GM12878 (cell line): ENCODE measurements at regions not wholly inside any gene's neighbourhood (a gene's known extent, or its start where the extent isn't known, plus 50 kb on each side); places are given as distances from the start of the nearest gene placed in this dataset.

Experiments used
- ATAC-seq: fragments of 200-7000 bp; cut with Tn5 transposase; 3 replicates; pipeline ENCODE4 v1.9.1; 2020; ENCODE audit warnings: mild to moderate bottlenecking, moderate library complexity
- BruUV-seq: library from RNA; stranded (reverse); fragments of 400-500 nt; replicated peaks from 2 replicates; lab custom pipeline; 2021; lab: Mats Ljungman, UMichigan
- CTCF ChIA-PET: fragments of 300-600 bp; sonication (Branson Sonifier 250); formaldehyde crosslinking; extraction: SDS; loops from one replicate; lab custom pipeline; 2021; ENCODE audit warnings: inconsistent platforms; lab: Yijun Ruan, JAX
- POLR2A ChIA-PET: fragments of 350-600 bp; formaldehyde crosslinking; extraction: SDS; loops from one replicate; lab custom pipeline; 2021; ENCODE audit warnings: inconsistent platforms; lab: Charles Lee
- RAD21 ChIA-PET: fragments of 300-600 bp; sonication (Branson Sonifier 250); formaldehyde crosslinking; loops from one replicate; lab custom pipeline; 2023; ENCODE audit warnings: antibody characterized with exemption; ENCODE audit not compliant: unreplicated experiment; lab: Charles Lee
- SMC1A ChIA-PET: fragments of 300-600 bp; sonication (Branson Sonifier 250); formaldehyde crosslinking; loops from one replicate; lab custom pipeline; 2023; ENCODE audit not compliant: unreplicated experiment, uncharacterized antibody; lab: Charles Lee
- DNase-seq: peaks from one replicate; pipeline ENCODE4 v3.0.0-alpha.2; 2011; ENCODE audit warnings: low read depth, low spot score
- FAIRE-seq: peaks from 3 replicates; lab custom pipeline; 2011; peaks lifted over from hg19 to GRCh38; lab: Jason Lieb, UNC
- H2AFZ ChIP-seq: 2 replicates; pipeline ENCODE4 v1.6.0; 2011; ENCODE audit warnings: low read depth, low read length, control low read depth; ENCODE audit not compliant: control insufficient read depth
- H3K27ac ChIP-seq: 2 replicates; pipeline ENCODE4 v1.5.1; 2011; ENCODE audit warnings: control low read depth; ENCODE audit not compliant: control insufficient read depth, insufficient read depth
- H3K27me3 ChIP-seq, 2 experiments: replicated peaks in 1 of 2; 2 replicates each; pipeline versions ENCODE4 v1.6.0 to v1.6.1; 2011; ENCODE audit warnings: low read length in 1 of 2; ENCODE audit not compliant: control insufficient read depth in 2 of 2, insufficient read depth in 2 of 2
- H3K36me3 ChIP-seq, 2 experiments: 2 replicates each; pipeline ENCODE4 v1.5.1; 2011; ENCODE audit warnings: low read length in 1 of 2; ENCODE audit not compliant: control insufficient read depth in 2 of 2, insufficient read depth in 2 of 2
- H3K4me1 ChIP-seq: 2 replicates; pipeline ENCODE4 v1.6.1; 2011; ENCODE audit warnings: mild to moderate bottlenecking, low read length, moderate library complexity, mixed read lengths; ENCODE audit not compliant: control insufficient read depth, insufficient read depth
- H3K4me2 ChIP-seq: 2 replicates; pipeline ENCODE4 v1.6.0; 2011; ENCODE audit warnings: control low read depth; ENCODE audit not compliant: control insufficient read depth, insufficient read depth
- H3K4me3 ChIP-seq: fragments of 200-600 bp; sonication (generic); 2 replicates; pipeline ENCODE4 v1.5.1; 2016
- H3K79me2 ChIP-seq: 2 replicates; pipeline ENCODE4 v1.6.0; 2011; ENCODE audit warnings: low read length; ENCODE audit not compliant: control insufficient read depth, insufficient read depth
- H3K9ac ChIP-seq: 2 replicates; pipeline ENCODE4 v1.8.0; 2011; ENCODE audit warnings: low read length, control low read depth, mixed read lengths; ENCODE audit not compliant: control insufficient read depth, insufficient read depth
- H3K9me3 ChIP-seq: replicated peaks from 3 replicates; pipeline ENCODE4 v1.5.1; 2011; ENCODE audit warnings: mild to moderate bottlenecking, low read length; ENCODE audit not compliant: control insufficient read depth, insufficient read depth
- H4K20me1 ChIP-seq: 2 replicates; pipeline ENCODE4 v1.6.0; 2011; ENCODE audit not compliant: control insufficient read depth, insufficient read depth
- ATF7 ChIP-seq: fragments of 450-650 bp; IDR thresholded peaks from 2 replicates; pipeline ENCODE4 v1.6.1; 2016; ENCODE audit warnings: low read depth, mild to moderate bottlenecking
- BRCA1 ChIP-seq: IDR thresholded peaks from 2 replicates; pipeline ENCODE4 v1.6.1; 2011; ENCODE audit warnings: low read depth, low read length, improper control_type of control experiment
- EGR1 ChIP-seq, 2 experiments: IDR thresholded peaks; 1 replicate in 1 of 2; 2 replicates in 1 of 2; pipeline ENCODE4 v1.6.1; 2011 to 2012; ENCODE audit warnings: low read depth in 2 of 2, low read length in 2 of 2, borderline replicate concordance in 1 of 2, mild to moderate bottlenecking in 1 of 2, moderate library complexity in 1 of 2
- ESRRA ChIP-seq: IDR thresholded peaks from 2 replicates; pipeline ENCODE4 v1.6.1; 2012; ENCODE audit warnings: mild to moderate bottlenecking, low read length, improper control_type of control experiment
- GATAD2B ChIP-seq: fragments of 450-650 bp; conservative IDR thresholded peaks from 2 replicates; pipeline ENCODE4 v1.6.1; 2017; ENCODE audit warnings: low read depth, mild to moderate bottlenecking, moderate library complexity
- KLF5 ChIP-seq: fragments of 450-650 bp; IDR thresholded peaks from 2 replicates; pipeline ENCODE4 v1.6.1; 2014; ENCODE audit warnings: mild to moderate bottlenecking; ENCODE audit not compliant: partially characterized antibody
- MTA3 ChIP-seq: IDR thresholded peaks from 2 replicates; pipeline ENCODE4 v1.6.1; 2012; ENCODE audit warnings: low read length, inconsistent platforms, borderline replicate concordance
- PML ChIP-seq: IDR thresholded peaks from 2 replicates; pipeline ENCODE4 v1.6.1; 2012; ENCODE audit warnings: low read length, inconsistent platforms
- POLR2A ChIP-seq: IDR thresholded peaks from 2 replicates; pipeline ENCODE4 v1.6.1; 2011; ENCODE audit warnings: low read depth, mild to moderate bottlenecking, low read length
- RELA ChIP-seq: fragments of 450-650 bp; IDR thresholded peaks from 2 replicates; pipeline ENCODE4 v1.8.0; 2014; ENCODE audit warnings: borderline replicate concordance; ENCODE audit not compliant: partially characterized antibody
- SMAD5 ChIP-seq: IDR thresholded peaks from 2 replicates; pipeline ENCODE4 v1.6.1; 2016; ENCODE audit warnings: antibody characterized with exemption, low read depth
- SP1 ChIP-seq: IDR thresholded peaks from one replicate; pipeline ENCODE4 v1.6.1; 2011; ENCODE audit warnings: low read depth, low read length
- TARDBP ChIP-seq: IDR thresholded peaks from 2 replicates; pipeline ENCODE4 v1.6.1; 2016; ENCODE audit warnings: borderline replicate concordance
- ZNF207 ChIP-seq: fragments of 450-650 bp; IDR thresholded peaks from 2 replicates; pipeline ENCODE4 v1.6.1; 2014; ENCODE audit warnings: antibody characterized with exemption, mild to moderate bottlenecking, borderline replicate concordance
- ZSCAN29 ChIP-seq: fragments of 450-650 bp; IDR thresholded peaks from 2 replicates; pipeline ENCODE4 v1.6.1; 2017; ENCODE audit warnings: mild to moderate bottlenecking, moderate library complexity
- WGBS: methylation state at CpG from one replicate; pipeline ENCODE4 v1.1.6; 2016; ENCODE audit warnings: low lambda C conversion rate; ENCODE audit not compliant: insufficient replicate concordance, insufficient coverage; ENCODE audit errors: missing lambda C conversion rate; 5-methylcytosine and 5-hydroxymethylcytosine counted together
- in situ Hi-C: fragments of 300-500 bp; cut with MboI; formaldehyde crosslinking; loops from 9 replicates; pipeline ENCODE4 v1.14.3; 2018; ENCODE audit warnings: mixed read lengths
- intact Hi-C: fragments of 100-400 bp; cut with micrococcal nuclease; formaldehyde crosslinking; loops from one replicate; pipeline ENCODE4 v1.14.2; 2022; ENCODE audit not compliant: unreplicated experiment
- TF ChIP-seq, protein P1 (sequence below): IDR thresholded peaks from 2 replicates; pipeline ENCODE4 v1.6.1; 2012; ENCODE audit warnings: improper control_type of control experiment, low read depth, low read length; ENCODE audit not compliant: insufficient replicate concordance
- TF ChIP-seq, protein P2 (sequence below): fragments of 150-350 bp; IDR thresholded peaks from 2 replicates; pipeline ENCODE4 v1.6.1; 2014; ENCODE audit warnings: mild to moderate bottlenecking, low read depth, low read length

DNA sequence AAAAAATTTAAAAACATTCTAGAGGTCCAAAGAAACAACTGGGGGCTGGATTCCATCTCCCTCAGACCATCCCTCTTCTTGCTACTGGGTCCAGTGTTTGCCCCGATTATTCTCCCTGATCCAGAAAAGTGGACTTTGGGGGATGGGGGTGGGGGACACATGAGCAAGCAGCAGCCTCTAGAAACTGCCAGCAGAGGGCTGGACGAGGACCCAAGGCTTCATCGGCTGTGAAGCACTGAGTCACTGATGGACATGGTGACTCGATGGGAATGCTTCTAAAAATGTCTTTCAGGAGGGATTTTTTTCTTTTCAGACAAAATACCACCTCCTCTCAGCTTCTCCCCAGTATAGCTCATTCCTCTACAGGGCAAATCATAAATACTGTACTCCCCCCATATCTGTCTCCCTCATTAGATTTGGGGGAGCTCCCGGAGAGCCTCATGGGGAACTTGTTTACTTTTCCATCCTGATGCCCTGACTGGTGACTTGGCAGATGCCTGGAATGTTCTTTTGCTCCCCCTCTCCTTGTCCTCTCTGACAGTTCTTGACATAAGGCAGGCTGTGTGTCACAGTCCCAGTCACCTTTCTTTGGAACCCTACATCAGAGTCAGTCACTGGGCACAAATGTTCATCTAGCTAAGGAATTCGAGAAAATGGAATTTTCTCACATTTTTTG is 67.2 kb upstream of the STC2 start:
- no peaks in the 10 kb centered on the region for H3K79me2 ChIP-seq
- ATAC-seq (no peak), FAIRE-seq (no peak), DNase-seq (no peak)
- in situ Hi-C loops: no loop called here
- SMC1A ChIA-PET: no interaction called here
- CTCF ChIA-PET: interaction anchor here (1.1 kb wide), 1 partner anchor 102 kb away, joined by 3 read pairs; no protein-coding TSS in a partner anchor
- no peak overlapping the region for H3K27ac ChIP-seq
- RAD21 ChIA-PET: no interaction called here
- H3K27me3 ChIP-seq: no peaks in the 10 kb centered on the region
- H3K9ac ChIP-seq: no peak overlapping the region
- 24% methylated on average over 6 of the region's 6 CpGs for WGBS
- H3K9me3 ChIP-seq: no peaks in the 10 kb centered on the region
- H2AFZ ChIP-seq: no peak overlapping the region
- H4K20me1 ChIP-seq: no peaks in the 10 kb centered on the region
- no peaks in the 10 kb centered on the region for H3K4me1 ChIP-seq
- POLR2A ChIA-PET: no interaction called here
- H3K36me3 ChIP-seq: no peaks in the 10 kb centered on the region
- TF ChIP-seq PML (no peak), EGR1 (IDR thresholded peaks at IDR 0.05; ENCODE audit: borderline replicate concordance in 1 of 2, low read depth in 2 of 2, low read length in 2 of 2) (no peak), ZSCAN29 (no peak), ESRRA (no peak), MTA3 (no peak), ATF7 (no peak), KLF5 (no peak), POLR2A (no peak), SP1 (no peak), BRCA1 (no peak), RELA (no peak), GATAD2B (no peak), SMAD5 (no peak), TARDBP (no peak), ZNF207 (no peak)
- TF ChIP-seq, protein P1, sequence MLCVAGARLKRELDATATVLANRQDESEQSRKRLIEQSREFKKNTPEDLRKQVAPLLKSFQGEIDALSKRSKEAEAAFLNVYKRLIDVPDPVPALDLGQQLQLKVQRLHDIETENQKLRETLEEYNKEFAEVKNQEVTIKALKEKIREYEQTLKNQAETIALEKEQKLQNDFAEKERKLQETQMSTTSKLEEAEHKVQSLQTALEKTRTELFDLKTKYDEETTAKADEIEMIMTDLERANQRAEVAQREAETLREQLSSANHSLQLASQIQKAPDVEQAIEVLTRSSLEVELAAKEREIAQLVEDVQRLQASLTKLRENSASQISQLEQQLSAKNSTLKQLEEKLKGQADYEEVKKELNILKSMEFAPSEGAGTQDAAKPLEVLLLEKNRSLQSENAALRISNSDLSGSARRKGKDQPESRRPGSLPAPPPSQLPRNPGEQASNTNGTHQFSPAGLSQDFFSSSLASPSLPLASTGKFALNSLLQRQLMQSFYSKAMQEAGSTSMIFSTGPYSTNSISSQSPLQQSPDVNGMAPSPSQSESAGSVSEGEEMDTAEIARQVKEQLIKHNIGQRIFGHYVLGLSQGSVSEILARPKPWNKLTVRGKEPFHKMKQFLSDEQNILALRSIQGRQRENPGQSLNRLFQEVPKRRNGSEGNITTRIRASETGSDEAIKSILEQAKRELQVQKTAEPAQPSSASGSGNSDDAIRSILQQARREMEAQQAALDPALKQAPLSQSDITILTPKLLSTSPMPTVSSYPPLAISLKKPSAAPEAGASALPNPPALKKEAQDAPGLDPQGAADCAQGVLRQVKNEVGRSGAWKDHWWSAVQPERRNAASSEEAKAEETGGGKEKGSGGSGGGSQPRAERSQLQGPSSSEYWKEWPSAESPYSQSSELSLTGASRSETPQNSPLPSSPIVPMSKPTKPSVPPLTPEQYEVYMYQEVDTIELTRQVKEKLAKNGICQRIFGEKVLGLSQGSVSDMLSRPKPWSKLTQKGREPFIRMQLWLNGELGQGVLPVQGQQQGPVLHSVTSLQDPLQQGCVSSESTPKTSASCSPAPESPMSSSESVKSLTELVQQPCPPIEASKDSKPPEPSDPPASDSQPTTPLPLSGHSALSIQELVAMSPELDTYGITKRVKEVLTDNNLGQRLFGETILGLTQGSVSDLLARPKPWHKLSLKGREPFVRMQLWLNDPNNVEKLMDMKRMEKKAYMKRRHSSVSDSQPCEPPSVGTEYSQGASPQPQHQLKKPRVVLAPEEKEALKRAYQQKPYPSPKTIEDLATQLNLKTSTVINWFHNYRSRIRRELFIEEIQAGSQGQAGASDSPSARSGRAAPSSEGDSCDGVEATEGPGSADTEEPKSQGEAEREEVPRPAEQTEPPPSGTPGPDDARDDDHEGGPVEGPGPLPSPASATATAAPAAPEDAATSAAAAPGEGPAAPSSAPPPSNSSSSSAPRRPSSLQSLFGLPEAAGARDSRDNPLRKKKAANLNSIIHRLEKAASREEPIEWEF: no peak
- TF ChIP-seq, protein P2, sequence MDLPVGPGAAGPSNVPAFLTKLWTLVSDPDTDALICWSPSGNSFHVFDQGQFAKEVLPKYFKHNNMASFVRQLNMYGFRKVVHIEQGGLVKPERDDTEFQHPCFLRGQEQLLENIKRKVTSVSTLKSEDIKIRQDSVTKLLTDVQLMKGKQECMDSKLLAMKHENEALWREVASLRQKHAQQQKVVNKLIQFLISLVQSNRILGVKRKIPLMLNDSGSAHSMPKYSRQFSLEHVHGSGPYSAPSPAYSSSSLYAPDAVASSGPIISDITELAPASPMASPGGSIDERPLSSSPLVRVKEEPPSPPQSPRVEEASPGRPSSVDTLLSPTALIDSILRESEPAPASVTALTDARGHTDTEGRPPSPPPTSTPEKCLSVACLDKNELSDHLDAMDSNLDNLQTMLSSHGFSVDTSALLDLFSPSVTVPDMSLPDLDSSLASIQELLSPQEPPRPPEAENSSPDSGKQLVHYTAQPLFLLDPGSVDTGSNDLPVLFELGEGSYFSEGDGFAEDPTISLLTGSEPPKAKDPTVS: no peak
- intact Hi-C loops: no loop called here
- no peak overlapping the region for H3K4me3 ChIP-seq
- no TSS peak for BruUV-seq
- H3K4me2 ChIP-seq: no peak overlapping the region
